WTC11 (cell line): ENCODE measurements at regions not wholly inside any gene's neighbourhood (a gene's known extent, or its start where the extent isn't known, plus 50 kb on each side); places are given as distances from the start of the nearest gene placed in this dataset.

Source experiments
- ELF4 ChIP-seq: sonication (generic); formaldehyde crosslinking; IDR thresholded peaks from 2 replicates; pipeline ENCODE4 v1.8.1; 2022; ENCODE audit warnings: low read depth, mild to moderate bottlenecking, moderate library complexity, missing genetic modification reagents
- JAZF1 ChIP-seq: fragments of 250-450 bp; sonication (Bioruptor Pico); IDR thresholded peaks from 2 replicates; pipeline ENCODE4 v1.9.0; 2021; ENCODE audit warnings: moderate library complexity, mild to moderate bottlenecking, inconsistent platforms
- JUN ChIP-seq: sonication (generic); formaldehyde crosslinking; IDR thresholded peaks from 2 replicates; pipeline ENCODE4 v1.8.0; 2023; ENCODE audit warnings: mild to moderate bottlenecking, missing genetic modification reagents
- NR3C1 ChIP-seq: sonication (generic); formaldehyde crosslinking; conservative IDR thresholded peaks from 2 replicates; pipeline ENCODE4 v1.8.1; 2023; ENCODE audit warnings: low read depth, mild to moderate bottlenecking, missing genetic modification reagents
- TF ChIP-seq, protein P1 (sequence below): sonication (generic); formaldehyde crosslinking; IDR thresholded peaks from 2 replicates; pipeline ENCODE4 v1.8.1; 2022; ENCODE audit warnings: low read depth, missing genetic modification reagents, borderline replicate concordance
- TF ChIP-seq, protein P2 (sequence below): sonication (generic); formaldehyde crosslinking; IDR thresholded peaks from 2 replicates; pipeline ENCODE4 v1.8.1; 2023; ENCODE audit warnings: mild to moderate bottlenecking, missing genetic modification reagents
- TF ChIP-seq, protein P3 (sequence below): fragments of 200-600 bp; IDR thresholded peaks from 2 replicates; pipeline ENCODE4 v1.8.0; 2022; ENCODE audit warnings: antibody characterized with exemption
- TF ChIP-seq, protein P4 (sequence below): fragments of 250-450 bp; sonication (Bioruptor Pico); IDR thresholded peaks from 2 replicates; pipeline ENCODE4 v2.1.2; 2022; ENCODE audit warnings: mild to moderate bottlenecking, moderate library complexity
- TF ChIP-seq, protein P5 (sequence below): sonication (generic); formaldehyde crosslinking; conservative IDR thresholded peaks from 2 replicates; pipeline ENCODE4 v1.8.1; 2022; ENCODE audit warnings: mild to moderate bottlenecking, missing genetic modification reagents

DNA sequence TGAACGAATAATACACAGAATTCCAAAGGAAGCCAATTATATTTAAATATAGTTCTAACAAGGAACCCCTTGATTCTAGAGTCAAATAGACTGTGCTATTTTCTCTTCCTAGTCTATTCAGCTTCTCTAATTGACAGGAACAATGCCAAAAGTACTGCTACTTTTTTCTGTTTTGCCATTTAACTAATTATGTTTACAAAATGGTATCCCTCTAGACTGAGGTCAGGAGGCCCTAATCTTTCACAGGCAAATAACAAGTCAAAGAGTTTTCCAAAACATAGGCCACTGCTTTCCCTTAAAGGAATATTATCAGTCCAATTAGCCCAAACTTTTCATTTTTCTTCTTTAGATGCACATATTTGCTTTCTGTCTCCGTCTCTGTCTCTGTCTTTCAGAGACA is 539.3 kb downstream of the RFPL4B start:
- TF ChIP-seq, protein P1, sequence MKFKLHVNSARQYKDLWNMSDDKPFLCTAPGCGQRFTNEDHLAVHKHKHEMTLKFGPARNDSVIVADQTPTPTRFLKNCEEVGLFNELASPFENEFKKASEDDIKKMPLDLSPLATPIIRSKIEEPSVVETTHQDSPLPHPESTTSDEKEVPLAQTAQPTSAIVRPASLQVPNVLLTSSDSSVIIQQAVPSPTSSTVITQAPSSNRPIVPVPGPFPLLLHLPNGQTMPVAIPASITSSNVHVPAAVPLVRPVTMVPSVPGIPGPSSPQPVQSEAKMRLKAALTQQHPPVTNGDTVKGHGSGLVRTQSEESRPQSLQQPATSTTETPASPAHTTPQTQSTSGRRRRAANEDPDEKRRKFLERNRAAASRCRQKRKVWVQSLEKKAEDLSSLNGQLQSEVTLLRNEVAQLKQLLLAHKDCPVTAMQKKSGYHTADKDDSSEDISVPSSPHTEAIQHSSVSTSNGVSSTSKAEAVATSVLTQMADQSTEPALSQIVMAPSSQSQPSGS (CRISPR knock-in tag), result no peak
- TF ChIP-seq ELF4 (CRISPR knock-in tag), result no peak
- TF ChIP-seq, protein P2, sequence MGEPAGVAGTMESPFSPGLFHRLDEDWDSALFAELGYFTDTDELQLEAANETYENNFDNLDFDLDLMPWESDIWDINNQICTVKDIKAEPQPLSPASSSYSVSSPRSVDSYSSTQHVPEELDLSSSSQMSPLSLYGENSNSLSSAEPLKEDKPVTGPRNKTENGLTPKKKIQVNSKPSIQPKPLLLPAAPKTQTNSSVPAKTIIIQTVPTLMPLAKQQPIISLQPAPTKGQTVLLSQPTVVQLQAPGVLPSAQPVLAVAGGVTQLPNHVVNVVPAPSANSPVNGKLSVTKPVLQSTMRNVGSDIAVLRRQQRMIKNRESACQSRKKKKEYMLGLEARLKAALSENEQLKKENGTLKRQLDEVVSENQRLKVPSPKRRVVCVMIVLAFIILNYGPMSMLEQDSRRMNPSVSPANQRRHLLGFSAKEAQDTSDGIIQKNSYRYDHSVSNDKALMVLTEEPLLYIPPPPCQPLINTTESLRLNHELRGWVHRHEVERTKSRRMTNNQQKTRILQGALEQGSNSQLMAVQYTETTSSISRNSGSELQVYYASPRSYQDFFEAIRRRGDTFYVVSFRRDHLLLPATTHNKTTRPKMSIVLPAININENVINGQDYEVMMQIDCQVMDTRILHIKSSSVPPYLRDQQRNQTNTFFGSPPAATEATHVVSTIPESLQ (CRISPR knock-in tag), result no peak
- TF ChIP-seq, protein P3, sequence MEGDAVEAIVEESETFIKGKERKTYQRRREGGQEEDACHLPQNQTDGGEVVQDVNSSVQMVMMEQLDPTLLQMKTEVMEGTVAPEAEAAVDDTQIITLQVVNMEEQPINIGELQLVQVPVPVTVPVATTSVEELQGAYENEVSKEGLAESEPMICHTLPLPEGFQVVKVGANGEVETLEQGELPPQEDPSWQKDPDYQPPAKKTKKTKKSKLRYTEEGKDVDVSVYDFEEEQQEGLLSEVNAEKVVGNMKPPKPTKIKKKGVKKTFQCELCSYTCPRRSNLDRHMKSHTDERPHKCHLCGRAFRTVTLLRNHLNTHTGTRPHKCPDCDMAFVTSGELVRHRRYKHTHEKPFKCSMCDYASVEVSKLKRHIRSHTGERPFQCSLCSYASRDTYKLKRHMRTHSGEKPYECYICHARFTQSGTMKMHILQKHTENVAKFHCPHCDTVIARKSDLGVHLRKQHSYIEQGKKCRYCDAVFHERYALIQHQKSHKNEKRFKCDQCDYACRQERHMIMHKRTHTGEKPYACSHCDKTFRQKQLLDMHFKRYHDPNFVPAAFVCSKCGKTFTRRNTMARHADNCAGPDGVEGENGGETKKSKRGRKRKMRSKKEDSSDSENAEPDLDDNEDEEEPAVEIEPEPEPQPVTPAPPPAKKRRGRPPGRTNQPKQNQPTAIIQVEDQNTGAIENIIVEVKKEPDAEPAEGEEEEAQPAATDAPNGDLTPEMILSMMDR, result no peak
- TF ChIP-seq JAZF1 (CRISPR knock-in tag), result no peak
- TF ChIP-seq, protein P4, sequence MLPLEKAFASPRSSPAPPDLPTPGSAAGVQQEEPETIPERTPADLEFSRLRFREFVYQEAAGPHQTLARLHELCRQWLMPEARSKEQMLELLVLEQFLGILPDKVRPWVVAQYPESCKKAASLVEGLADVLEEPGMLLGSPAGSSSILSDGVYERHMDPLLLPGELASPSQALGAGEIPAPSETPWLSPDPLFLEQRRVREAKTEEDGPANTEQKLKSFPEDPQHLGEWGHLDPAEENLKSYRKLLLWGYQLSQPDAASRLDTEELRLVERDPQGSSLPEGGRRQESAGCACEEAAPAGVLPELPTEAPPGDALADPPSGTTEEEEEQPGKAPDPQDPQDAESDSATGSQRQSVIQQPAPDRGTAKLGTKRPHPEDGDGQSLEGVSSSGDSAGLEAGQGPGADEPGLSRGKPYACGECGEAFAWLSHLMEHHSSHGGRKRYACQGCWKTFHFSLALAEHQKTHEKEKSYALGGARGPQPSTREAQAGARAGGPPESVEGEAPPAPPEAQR, result no peak
- TF ChIP-seq, protein P5, sequence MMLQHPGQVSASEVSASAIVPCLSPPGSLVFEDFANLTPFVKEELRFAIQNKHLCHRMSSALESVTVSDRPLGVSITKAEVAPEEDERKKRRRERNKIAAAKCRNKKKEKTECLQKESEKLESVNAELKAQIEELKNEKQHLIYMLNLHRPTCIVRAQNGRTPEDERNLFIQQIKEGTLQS (CRISPR knock-in tag), result no peak
- TF ChIP-seq JUN, result no peak
- TF ChIP-seq NR3C1, result no peak
